Spleen (tissue), 11 donors: ENCODE measurements at regions not wholly inside any gene's neighbourhood (a gene's known extent, or its start where the extent isn't known, plus 50 kb on each side); places are given as distances from the start of the nearest gene placed in this dataset.
"Not testable (repeated sequence)": the region's sequence is repeated elsewhere in the genome, so short reads cannot be mapped to it uniquely, and the experiment has no call there.

Experiments used
- DNase-seq: peaks from one replicate; pipeline ENCODE4 v3.0.0-alpha.2; 2020
- H3K27ac ChIP-seq, 8 donors: fragments of 200-600 bp; sonication (generic) in 7 of 8; 1 replicate in 4 of 8; 2 replicates in 4 of 8; pipeline versions ENCODE4 v1.5.0 to v1.8.0; 2016 to 2021; ENCODE audit warnings: inconsistent platforms in 4 of 8, mild to moderate bottlenecking in 4 of 8, moderate library complexity in 1 of 8
- H3K27me3 ChIP-seq, 7 donors: fragments of 200-600 bp; sonication (generic) in 6 of 7; replicated peaks in 1 of 7; 1 replicate in 4 of 7; 2 replicates in 3 of 7; pipeline versions ENCODE4 v1.5.0 to v1.8.0; 2016 to 2021; ENCODE audit warnings: inconsistent platforms in 3 of 7, mild to moderate bottlenecking in 1 of 7
- H3K36me3 ChIP-seq, 6 donors: fragments of 200-600 bp; sonication (generic) in 5 of 6; 1 replicate in 4 of 6; 2 replicates in 2 of 6; pipeline versions ENCODE4 v1.5.0 to v1.8.0; 2016 to 2021; ENCODE audit warnings: inconsistent platforms in 2 of 6
- H3K4me1 ChIP-seq, 6 donors: fragments of 200-600 bp; sonication (generic) in 5 of 6; 1 replicate in 3 of 6; 2 replicates in 3 of 6; pipeline versions ENCODE4 v1.5.0 to v1.8.0; 2016 to 2021; ENCODE audit warnings: inconsistent platforms in 3 of 6
- H3K4me3 ChIP-seq, 8 donors: fragments of 200-600 bp; sonication (generic) in 7 of 8; 1 replicate in 4 of 8; 2 replicates in 4 of 8; pipeline versions ENCODE4 v1.5.0 to v1.8.0; 2016 to 2021; ENCODE audit warnings: inconsistent platforms in 4 of 8, mild to moderate bottlenecking in 4 of 8, moderate library complexity in 2 of 8
- H3K9me3 ChIP-seq, 8 donors: fragments of 200-600 bp; sonication (generic) in 7 of 8; 1 replicate in 4 of 8; 2 replicates in 4 of 8; pipeline versions ENCODE4 v1.5.0 to v1.8.0; 2016 to 2021; ENCODE audit warnings: inconsistent platforms in 4 of 8
- POLR2A ChIP-seq, 3 donors: fragments of 450-650 bp; IDR thresholded peaks; one replicate each; pipeline ENCODE4 v1.5.1; 2017; ENCODE audit warnings: antibody characterized with exemption in 3 of 3, mild to moderate bottlenecking in 1 of 3
- POLR2AphosphoS5 ChIP-seq, 3 donors: sonication (generic); formaldehyde crosslinking; IDR thresholded peaks; one replicate each; pipeline ENCODE4 v1.5.1; 2017; ENCODE audit warnings: antibody characterized with exemption in 3 of 3
- WGBS, 5 donors: extraction: QIAGEN DNeasy Blood & Tissue Kit in 3 of 5; methylation state at CpG; one replicate each; pipeline versions ENCODE4 v1.1.5 to v1.1.7; 2013 to 2018; 5-methylcytosine and 5-hydroxymethylcytosine counted together
- intact Hi-C: fragments of 100-400 bp; cut with DNase I; formaldehyde crosslinking; loops from one replicate; pipeline ENCODE4 v1.15.0; 2023; ENCODE audit warnings: low total_unique reads
- TF ChIP-seq, protein P1 (sequence below), 11 experiments: fragments of 200-600 bp in 7 of 11; fragments of 450-650 bp in 4 of 11; sonication (generic) in 4 of 11; IDR thresholded peaks in 8 of 11; conservative IDR thresholded peaks in 3 of 11; 1 replicate in 7 of 11; 2 replicates in 4 of 11; pipeline versions ENCODE4 v1.4.0 to v1.8.0; 2016 to 2021; ENCODE audit warnings: antibody characterized with exemption in 11 of 11, inconsistent platforms in 4 of 11, mild to moderate bottlenecking in 1 of 11
- donor health status: healthy with polysubstance abuse.
- donor health status: DM: no; HTN: no; CAD: no; lungs with moderate emphysema.
- donor health status: DM: no; HTN: no; CAD: no.
- donor health status: Bipolar disorder and iron deficiency.
- donor health status: healthy.
- donor health status: DM: no; HTN: no; CAD: no.
- donor health status: DM: yes; HTN: yes; CAD: no.

DNA sequence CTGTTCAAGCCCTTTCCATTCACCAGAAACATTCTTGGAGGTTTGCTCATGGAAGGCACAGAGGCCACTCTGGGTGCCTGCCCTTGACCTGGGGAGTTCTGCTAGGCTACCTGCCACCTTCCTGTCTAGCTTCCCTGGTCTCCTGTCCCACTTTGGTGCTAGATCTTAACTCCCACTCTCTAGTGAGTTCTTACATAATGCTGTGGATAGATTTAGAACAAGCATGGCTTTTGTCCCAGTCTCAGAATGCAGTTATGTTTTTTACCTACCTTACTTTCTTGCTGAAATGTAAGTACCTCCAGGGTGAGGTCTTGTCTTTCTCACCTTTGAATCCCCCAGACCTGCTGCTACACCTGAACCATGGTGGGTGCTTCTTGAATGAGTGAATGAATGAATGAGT is 1252.3 kb downstream of the TYW1 start:
- DNase-seq, result no peak
- Histone ChIP-seq H3K27me3 (peaks cover 0 to 9% (median 0%) of the 10 kb centered on the region in 7 donors), H3K9me3 (peaks cover 0 to 28% (median 9%) of the 10 kb centered on the region in 8 donors), H3K27ac (no peak overlapping the region), H3K36me3 (no peaks in the 10 kb centered on the region), H3K4me1 (no peaks in the 10 kb centered on the region), H3K4me3 (no peak overlapping the region)
- TF ChIP-seq, protein P1, sequence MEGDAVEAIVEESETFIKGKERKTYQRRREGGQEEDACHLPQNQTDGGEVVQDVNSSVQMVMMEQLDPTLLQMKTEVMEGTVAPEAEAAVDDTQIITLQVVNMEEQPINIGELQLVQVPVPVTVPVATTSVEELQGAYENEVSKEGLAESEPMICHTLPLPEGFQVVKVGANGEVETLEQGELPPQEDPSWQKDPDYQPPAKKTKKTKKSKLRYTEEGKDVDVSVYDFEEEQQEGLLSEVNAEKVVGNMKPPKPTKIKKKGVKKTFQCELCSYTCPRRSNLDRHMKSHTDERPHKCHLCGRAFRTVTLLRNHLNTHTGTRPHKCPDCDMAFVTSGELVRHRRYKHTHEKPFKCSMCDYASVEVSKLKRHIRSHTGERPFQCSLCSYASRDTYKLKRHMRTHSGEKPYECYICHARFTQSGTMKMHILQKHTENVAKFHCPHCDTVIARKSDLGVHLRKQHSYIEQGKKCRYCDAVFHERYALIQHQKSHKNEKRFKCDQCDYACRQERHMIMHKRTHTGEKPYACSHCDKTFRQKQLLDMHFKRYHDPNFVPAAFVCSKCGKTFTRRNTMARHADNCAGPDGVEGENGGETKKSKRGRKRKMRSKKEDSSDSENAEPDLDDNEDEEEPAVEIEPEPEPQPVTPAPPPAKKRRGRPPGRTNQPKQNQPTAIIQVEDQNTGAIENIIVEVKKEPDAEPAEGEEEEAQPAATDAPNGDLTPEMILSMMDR (IDR thresholded peaks at IDR 0.05 in 8 of 11, conservative IDR thresholded peaks at IDR 0.05 in 3 of 11), result no peak
- no peak for TF ChIP-seq POLR2A (IDR thresholded peaks at IDR 0.05)
- TF ChIP-seq POLR2AphosphoS5 (IDR thresholded peaks at IDR 0.05), result no peak
- intact Hi-C loops, result no loop called here

DNA sequence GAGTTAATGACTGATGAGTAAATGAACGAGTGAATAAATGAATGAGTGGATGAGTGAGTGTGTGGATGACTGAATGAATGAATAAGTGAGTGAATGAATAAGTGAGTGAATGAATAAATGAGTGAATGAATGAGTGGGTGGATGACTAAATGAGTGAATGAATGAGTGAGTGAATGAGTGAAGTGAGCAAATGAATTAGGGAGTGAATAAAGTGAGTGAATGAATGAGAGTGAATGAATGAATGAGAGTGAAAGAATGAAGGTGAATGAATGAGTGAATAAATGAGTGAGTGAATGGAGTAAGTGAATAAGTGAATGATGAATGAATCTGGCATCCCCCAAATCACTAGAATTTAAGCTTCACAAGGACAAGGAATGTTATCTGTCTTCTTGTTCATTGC is 1253.0 kb downstream of the TYW1 start:
- Histone ChIP-seq H3K36me3 (no peaks in the 10 kb centered on the region), H3K4me1 (no peaks in the 10 kb centered on the region), H3K27me3 (peaks cover 0 to 9% (median 0%) of the 10 kb centered on the region in 7 donors), H3K9me3 (peaks cover 0 to 33% (median 9%) of the 10 kb centered on the region in 8 donors), H3K27ac (no peak overlapping the region), H3K4me3 (no peak overlapping the region)
- no peak for TF ChIP-seq POLR2AphosphoS5 (IDR thresholded peaks at IDR 0.05)
- TF ChIP-seq, protein P1 (IDR thresholded peaks at IDR 0.05 in 8 of 11, conservative IDR thresholded peaks at IDR 0.05 in 3 of 11), result no peak
- intact Hi-C loops, result no loop called here
- DNase-seq, result no peak
- WGBS, 5 donors, result 80 to 91% (median 82%) methylated on average over 1 of the region's 1 CpG

DNA sequence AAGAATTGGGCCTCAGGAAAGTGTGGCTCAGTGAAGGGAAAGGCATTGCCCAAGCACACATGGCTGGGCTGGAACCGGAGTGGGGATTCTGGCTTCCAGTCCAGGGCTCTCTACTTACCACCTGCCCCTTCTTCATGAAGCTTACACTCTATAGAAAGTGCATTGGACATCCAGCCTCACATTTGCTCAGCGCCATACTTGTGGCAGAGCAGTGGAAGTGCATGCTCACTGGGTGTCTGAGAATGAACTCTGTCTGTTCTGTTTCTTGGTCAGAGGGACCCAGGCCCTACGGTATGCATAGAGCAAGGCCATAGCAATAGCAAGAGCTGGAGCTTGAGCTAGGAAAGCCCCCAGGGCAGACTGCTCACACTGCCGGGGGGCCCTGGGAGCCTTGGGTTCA is 1253.5 kb downstream of the TYW1 start:
- no peak overlapping the region for H3K27ac ChIP-seq
- intact Hi-C loops, result no loop called here
- peaks cover 0 to 35% (median 8%) of the 10 kb centered on the region in 8 donors for H3K9me3 ChIP-seq
- H3K4me1 ChIP-seq, result no peaks in the 10 kb centered on the region
- no peak for DNase-seq
- 86 to 95% (median 92%) methylated on average over 4 of the region's 4 CpGs for WGBS, 5 donors
- H3K36me3 ChIP-seq, result no peaks in the 10 kb centered on the region
- TF ChIP-seq, protein P1 (IDR thresholded peaks at IDR 0.05 in 8 of 11, conservative IDR thresholded peaks at IDR 0.05 in 3 of 11), result no peak
- no peak for TF ChIP-seq POLR2AphosphoS5 (IDR thresholded peaks at IDR 0.05)
- no peak for TF ChIP-seq POLR2A (IDR thresholded peaks at IDR 0.05)
- H3K4me3 ChIP-seq, result no peak overlapping the region
- H3K27me3 ChIP-seq, result peaks cover 0 to 9% (median 0%) of the 10 kb centered on the region in 7 donors

DNA sequence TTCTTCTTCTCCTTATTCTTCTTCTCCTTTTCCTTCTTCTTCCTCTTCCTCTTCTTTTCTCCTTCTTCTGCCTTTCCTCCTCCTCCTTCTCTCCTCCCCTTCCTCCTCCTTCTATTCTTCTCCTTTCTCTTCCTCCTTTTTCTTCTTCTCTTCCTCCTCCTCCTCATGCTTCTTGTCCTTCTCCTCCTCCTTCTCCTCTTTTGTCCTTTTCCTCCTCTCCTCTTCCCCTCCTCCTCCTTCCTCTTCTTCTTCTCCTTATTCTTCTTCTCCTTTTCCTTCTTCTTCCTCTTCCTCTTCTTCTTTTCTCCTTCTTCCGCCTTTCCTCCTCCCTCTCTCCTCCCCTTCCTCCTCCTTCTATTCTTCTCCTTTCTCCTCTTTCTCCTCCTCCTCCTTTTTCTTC is 1258.2 kb downstream of the TYW1 start:
- DNase-seq, H3K36me3 ChIP-seq, H3K4me3 ChIP-seq, H3K4me1 ChIP-seq, H3K27me3 ChIP-seq, intact Hi-C loops, H3K27ac ChIP-seq: not testable (repeated sequence)
- 73 to 97% (median 87%) methylated on average over 1 of the region's 1 CpG for WGBS, 5 donors
- peaks cover 0 to 38% (median 6%) of the 10 kb centered on the region in 8 donors for H3K9me3 ChIP-seq

DNA sequence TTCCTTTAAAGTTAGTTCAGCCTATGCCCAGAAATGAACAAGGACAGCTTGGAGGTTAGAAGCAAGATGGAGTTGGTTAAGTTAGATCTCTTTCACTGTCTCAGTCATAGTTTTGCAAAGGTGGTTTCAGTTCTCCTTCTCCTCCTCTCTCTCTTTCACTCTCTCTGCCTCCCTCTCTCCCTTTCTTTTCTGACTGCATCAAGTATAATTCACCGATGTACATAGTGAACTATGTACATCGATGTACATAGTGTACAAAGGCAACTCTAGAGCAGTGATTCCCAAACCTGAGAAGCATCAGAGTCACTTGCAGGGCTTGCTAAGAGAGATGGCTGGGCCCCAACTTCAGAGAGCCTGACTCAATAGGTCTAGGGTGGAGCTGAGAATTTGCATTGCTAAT is 1259.7 kb downstream of the TYW1 start:
- Histone ChIP-seq H3K27ac (no peak overlapping the region), H3K4me3 (no peak overlapping the region), H3K4me1 (no peaks in the 10 kb centered on the region), H3K27me3 (no peaks in the 10 kb centered on the region), H3K9me3 (peaks cover 0 to 50% (median 5%) of the 10 kb centered on the region in 8 donors), H3K36me3 (no peaks in the 10 kb centered on the region)
- 88 to 94% (median 94%) methylated on average over 2 of the region's 2 CpGs for WGBS, 5 donors
- DNase-seq, result no peak
- TF ChIP-seq POLR2A (IDR thresholded peaks at IDR 0.05), result no peak
- TF ChIP-seq POLR2AphosphoS5 (IDR thresholded peaks at IDR 0.05), result no peak
- TF ChIP-seq, protein P1 (IDR thresholded peaks at IDR 0.05 in 8 of 11, conservative IDR thresholded peaks at IDR 0.05 in 3 of 11), result no peak
- intact Hi-C loops, result no loop called here
